HG02981 (cell line): ENCODE measurements at regions not wholly inside any gene's neighbourhood (a gene's known extent, or its start where the extent isn't known, plus 50 kb on each side); places are given as distances from the start of the nearest gene placed in this dataset.

Source experiments
- ATAC-seq: cut with Tn5 transposase; IDR thresholded peaks from one replicate; pipeline ENCODE4 v1.9.1; 2021; ENCODE audit warnings: mild to moderate bottlenecking, moderate library complexity; ENCODE audit not compliant: unreplicated experiment

DNA sequence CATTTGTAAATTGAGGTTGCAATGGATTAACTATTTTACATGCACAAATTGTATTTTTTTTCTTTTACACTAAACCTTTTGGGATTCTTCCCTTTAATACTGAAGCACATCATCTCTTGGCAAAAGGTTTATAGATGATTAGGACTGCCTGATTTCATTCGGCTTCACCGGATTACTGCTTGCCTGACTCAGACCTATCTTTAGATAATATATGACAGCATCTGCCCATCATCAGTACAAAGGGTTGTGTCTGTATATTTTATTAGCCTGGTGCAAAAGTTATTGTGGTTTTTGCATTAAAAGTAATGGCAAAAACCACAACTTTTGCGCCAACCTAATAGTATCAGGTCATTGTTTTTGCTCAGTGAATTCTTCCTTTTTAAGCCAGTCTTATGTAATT is 316.2 kb upstream of the HTR2A start:
- ATAC-seq: no peak

DNA sequence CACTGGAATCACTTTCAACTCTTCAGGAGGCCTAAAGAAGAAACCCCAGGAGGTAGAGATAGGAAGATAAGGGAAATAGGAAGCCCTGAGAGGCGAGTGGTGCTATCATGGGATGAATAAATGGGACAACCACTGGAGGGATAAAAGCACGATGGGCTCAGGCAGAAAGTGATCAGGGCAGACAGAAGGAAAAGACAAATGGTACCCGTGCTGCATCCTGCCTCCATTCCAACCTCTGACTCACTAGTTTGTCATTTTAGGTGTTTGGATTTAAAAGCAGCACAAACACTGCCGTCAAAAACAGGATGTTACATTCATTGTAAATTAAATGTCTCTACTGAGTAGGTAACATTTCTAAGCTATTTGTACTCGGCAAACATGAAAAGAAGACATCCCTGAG is 314.3 kb upstream of the HTR2A start:
- ATAC-seq: no peak

DNA sequence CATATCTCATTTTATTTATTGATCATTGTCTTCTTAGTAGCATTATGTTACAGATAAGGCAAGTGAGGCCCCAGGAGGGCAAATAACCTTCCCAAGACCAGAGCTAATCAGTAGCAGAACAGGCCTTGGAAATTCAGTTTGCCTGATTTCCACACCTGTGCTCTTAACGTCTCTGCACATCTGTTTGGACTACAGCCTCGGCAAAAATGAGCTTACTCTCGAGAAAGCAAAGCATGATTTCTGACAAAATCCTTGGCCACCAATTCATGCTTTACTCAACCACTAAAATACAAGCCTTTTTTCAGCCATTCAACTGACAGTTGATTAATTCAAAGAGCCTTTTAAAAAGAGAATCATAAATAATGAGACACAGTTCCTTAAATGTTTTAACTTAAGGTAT is 309.3 kb upstream of the HTR2A start:
- ATAC-seq: no peak

DNA sequence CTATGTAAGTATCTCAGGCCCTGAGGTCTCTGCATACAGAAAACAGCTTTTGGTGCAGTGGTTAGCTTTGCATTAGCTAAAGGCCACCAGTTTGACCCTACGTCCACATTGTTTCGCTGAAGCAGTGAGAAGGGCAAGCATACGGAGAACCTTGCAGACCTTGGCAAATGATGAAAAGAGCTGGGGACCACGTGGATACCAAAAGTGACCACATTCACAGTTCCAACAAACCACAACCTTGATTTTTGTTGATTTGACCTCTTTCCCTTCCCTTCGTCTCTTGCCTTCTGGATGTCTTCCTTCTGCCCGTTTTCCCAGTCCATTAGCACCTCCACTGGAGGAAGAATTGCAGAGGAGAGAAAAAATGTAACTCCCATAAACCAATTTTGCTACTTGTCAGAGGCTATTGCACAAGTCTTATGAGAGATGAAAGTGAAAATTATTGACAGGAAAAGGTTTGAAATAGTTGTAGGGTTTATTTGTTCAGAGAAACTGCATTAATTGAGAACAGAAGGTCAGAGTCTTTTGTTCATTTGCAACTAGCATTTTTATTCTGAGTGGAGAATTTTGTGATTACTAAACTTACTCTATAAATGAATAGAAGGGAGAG is 293.9 kb upstream of the HTR2A start:
- no peak for ATAC-seq

DNA sequence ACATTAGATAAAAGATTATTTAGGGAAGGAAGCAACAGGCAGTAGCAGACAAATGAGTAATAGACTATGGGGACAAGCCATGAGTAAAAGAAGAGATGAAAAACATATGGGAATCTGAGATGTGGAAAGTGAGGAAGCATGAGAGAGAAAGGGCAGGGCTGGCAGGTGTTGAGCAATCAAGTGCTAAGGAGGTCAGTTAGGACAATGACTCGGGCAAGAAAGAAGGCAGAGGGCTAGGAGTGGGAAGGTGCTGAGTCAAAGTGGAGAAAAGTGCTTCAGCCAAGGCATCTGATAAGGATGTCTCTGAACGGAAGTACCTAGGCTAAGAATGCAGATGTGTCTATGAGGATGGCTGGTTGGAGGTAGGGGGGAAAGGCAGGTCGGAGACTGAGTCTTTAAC is 291.9 kb upstream of the HTR2A start:
- ATAC-seq: no peak

DNA sequence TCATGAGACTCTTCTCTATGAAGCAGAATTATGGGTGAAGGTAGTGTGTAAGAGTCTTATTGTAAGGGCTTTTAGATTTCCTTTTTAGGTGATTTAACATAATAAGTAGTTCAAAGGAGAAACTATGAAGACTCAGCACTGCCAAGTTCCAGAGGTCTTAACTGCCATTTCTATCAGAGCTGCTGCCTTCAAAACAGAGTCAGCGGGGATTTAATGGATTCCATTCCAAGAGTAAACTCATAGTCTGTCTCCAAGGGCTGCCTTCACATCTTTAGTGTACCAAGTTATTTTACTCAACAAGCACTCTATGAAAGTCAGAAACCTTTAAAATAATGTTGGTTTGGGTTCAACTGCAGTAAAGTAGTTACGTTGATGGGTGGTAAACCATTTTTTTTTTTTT is 289.6 kb upstream of the HTR2A start:
- ATAC-seq: no peak

DNA sequence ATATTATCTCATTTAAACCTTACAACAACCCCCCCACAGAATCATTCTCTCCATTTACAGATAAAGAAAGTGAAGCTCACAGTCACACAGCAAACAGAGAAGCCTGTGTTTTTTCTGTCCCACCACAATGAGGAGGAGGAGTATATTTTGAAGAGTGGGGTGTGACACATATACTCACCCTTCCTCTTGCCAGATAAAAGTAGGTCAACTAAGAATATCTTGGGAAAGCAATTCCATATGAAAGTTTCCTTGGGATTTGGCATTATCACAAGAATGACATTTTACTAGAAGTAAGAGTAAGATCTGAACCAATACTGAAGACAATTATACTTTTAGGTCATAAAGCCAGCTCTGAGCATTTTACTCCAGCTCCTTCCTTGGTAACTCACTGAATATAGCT is 287.5 kb upstream of the HTR2A start:
- no peak for ATAC-seq

DNA sequence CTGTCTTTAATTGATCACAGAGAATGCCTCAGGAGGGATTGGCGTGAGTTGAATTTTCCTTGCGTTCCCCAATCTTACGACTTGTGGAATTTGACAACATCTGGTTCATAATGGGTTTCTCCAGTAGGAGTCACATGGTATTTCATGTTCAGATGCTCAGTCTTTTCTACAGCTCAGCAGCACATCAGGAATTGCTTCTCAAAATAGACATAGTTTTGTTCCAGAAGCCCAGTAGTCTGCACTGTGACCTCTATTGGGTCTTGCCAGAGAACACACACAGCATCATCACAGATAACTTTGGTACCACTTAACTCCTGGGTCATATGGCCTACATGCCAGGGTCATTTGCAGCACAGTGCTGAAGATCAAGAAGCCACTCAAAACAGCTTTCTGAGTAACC is 282.5 kb upstream of the HTR2A start:
- no peak for ATAC-seq

DNA sequence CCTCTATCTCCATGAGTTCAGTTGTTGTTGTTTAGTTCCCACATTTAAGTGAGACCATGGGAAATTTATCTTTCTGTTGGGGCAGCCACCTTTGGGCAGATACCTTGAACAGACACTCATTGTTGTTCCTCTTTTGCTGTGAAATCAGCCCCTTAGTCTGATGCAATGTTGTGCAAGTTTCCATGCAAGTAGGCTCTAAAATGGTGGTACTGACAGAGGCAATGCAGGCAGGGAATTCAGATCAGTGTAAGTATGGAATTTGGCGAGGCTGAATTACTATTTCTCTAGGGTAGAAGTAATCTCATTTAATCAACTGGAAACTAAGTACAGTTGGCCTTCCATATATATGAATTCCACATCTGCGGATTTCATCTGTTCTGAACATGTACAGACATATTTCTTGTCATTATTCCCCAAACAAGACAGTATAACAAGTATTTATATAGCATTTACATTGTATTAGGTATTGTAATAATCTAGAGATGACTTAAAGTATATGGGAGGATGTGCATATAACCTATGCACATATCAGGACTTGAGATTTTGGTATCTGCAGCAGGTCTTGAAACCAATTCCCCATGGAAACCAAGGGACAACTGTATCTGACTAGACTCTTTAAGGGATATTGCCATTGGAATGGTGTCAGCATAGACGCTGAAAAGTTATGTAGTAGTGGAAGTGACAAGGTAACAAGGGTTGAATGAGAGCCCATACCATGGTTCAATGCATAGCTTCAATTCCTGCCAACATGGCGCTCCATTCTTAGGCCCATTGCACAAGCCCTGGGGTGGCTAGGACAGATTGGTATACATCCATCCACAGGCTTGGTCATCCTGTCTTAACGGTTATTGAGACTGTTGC is 281.5 kb upstream of the HTR2A start:
- no peak for ATAC-seq

DNA sequence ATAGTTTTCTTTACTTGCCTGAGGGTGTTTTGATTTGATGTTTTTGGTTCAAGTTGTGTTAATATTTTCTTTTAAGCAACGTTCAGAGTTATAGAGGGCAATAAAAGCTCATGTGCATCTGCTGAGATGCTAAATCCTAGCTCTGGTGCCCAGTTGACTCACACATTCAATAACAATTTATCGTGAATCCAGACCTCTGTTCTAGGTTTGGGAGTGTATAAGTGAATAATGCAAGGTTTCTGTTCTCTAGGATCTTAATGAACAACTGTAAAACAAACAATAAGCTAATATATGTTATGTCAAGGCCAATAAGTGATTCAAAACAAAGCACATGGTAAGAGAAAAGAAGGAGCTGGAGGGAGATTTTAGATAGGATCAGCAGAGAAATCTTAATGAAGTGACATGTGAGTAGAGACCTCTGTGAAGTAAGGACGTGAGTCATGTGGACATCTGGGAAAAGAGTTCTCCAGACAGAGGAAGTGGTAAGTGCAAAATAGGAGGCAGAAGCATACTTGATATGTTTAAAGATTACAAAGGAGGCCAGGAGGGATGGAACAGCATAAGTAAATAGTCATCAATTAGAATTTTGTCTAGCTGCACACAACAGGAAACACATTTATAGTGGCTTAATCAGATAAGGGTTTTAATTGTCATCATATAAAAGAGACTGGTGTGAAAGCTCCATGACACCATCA is 278.5 kb upstream of the HTR2A start:
- ATAC-seq: no peak

DNA sequence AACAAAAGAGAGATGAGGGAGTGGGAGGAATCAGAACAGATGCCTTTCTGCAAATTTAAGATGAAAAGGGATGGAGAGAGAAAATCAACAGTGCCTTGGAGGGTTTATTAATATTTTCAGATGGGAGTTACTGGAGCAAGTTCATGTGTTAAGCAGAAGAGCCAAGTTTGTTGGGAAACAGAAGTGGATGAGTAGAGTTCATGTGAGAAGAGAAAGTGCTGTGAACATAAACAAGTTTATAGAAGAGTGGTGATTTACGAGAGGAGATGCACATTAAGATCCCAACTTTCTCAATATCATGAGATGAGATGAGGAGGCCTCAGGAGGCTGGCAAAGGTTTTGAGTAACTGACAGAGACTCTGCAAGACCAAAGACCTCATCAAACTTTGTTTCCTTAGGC is 274.1 kb upstream of the HTR2A start:
- ATAC-seq: no peak

DNA sequence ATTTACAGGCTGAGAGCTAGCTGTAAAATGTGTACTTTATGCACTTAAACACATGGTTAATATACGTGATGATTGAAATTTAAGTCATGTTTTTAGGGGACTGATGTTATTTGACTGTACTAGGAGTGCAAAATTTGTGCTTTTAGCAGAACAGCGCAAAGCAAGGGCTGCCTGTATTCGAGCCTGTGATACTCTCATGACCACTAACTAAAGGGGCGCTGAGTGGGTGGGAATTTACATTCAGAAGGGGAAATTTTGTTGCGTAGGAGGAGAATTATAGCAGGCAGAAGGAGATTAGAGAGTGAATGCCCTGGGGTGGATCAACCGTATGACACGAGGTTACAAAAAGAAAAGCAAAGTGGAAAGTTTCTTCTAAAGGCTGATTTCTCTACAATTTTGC is 271.8 kb upstream of the HTR2A start:
- no peak for ATAC-seq

DNA sequence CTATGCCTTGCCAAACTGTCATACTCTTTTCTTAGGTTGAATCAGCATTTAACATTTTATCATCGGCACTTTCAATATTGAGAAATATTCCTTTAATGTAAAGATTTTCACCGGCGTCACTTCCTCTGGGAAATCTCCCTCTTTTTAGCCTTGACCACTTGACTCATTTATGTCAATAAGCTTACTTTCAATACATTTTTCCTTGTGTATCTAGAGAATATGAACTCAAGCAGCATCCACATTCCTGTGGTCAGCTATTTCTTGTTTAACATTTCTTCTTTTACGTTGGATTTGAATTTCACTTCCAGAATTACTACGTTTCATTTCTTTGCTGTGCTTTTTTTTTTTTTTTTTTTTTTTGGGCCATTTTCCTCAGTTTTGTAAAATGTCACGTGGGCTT is 271.2 kb upstream of the HTR2A start:
- ATAC-seq: no peak

DNA sequence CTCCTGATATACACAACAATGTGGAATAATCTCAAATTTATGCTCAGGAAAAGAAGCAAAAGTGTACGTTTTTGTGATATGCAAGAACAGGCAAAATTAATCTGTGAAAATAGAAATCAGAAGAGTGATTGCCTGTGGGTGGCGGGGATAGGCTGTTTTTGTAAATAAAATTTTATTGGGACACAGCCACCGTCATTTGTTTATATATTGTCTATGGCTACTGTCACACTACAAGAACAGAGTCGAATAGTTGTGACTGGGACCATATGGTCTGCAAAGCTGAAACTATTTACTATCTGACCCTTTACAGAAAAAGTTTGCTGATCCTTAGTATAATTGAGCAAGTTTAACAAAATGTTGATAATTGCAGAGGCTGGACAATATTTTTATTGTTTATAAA is 269.5 kb upstream of the HTR2A start:
- no peak for ATAC-seq

DNA sequence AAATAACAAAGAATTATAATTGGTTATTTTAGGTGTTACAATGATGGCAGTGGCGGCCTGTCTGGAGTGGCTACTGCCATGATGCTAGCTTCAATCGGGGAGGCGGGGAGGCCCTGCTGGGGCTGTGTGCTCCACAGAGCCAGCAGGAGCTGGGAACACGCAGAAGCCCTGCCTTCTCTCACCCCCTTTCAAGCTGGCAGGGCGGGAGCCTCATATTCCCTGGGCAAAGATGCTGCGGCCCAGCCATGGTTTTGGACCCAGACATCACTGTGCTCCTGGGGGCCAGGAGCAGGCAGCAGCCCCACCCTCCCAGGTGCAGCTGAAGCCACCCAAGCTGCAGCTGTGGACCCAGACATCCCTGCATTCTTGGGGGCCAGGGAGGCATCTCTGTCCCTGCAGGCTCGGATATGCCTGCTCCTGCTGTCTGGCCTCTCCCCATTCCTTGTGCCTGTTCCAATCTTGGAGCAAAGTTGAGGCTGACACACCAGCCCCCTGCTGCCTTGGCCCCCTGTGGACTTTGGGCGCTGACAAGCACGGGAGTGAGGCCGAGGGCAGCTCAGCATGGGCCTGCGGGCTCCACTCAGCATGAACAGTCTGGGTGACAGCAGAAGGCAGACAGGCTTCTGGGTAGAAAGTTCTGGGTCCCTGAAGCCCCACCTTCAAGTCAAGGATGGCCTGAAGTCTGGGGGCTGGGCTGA is 263.1 kb upstream of the HTR2A start:
- no peak for ATAC-seq

DNA sequence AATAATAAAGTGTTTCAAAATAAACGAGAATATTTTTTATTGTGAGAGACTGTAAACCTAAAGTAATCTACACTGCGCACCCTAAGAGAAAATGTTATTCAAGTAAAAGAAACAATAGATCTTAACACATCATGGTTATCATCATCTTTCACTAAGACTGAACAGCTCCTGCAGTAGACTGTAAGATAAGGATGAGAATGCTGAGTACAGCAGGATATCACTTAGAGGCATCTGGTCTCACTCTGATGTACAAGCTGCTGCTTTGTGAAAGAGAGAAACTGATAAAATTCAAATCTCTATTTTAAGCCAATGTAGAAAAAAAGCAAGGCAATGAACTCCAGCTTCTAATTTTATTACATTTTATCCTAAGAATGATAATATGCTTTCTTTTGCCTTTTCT is 261.7 kb upstream of the HTR2A start:
- ATAC-seq: no peak

DNA sequence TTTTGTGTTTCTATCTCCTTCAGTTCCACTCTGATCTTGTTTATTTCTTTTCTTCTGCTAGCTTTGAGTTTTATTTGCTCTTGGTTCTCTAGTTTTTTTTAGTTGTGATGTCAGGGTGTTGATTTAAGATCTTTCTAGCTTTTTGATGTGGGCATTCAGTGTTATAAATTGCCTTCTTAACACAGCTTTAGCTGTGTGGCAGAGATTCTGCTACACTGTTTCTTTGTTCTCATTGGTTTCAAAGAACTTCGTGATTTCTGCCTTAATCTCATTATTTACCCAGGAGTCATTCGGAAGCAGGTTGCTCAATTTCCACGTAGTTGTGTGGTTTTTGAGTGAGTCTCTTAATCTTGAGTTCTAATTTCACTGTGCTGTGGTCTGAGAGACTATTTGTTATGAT is 251.7 kb upstream of the HTR2A start:
- no peak for ATAC-seq

DNA sequence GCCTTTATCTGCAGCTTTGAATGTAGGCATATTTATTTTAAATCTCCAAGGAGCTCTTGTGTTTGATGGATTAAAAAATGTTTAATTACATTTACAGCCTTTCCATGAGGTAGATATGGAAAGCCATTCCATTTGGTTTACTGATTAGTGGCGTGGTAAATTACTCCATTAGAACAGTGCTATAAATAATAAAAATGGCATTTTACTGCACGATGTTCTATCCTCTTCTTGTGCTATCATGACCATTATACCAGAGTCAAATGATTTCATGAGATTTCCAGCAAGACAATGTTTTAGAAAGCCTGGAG is 250.9 kb upstream of the HTR2A start:
- ATAC-seq: no peak

DNA sequence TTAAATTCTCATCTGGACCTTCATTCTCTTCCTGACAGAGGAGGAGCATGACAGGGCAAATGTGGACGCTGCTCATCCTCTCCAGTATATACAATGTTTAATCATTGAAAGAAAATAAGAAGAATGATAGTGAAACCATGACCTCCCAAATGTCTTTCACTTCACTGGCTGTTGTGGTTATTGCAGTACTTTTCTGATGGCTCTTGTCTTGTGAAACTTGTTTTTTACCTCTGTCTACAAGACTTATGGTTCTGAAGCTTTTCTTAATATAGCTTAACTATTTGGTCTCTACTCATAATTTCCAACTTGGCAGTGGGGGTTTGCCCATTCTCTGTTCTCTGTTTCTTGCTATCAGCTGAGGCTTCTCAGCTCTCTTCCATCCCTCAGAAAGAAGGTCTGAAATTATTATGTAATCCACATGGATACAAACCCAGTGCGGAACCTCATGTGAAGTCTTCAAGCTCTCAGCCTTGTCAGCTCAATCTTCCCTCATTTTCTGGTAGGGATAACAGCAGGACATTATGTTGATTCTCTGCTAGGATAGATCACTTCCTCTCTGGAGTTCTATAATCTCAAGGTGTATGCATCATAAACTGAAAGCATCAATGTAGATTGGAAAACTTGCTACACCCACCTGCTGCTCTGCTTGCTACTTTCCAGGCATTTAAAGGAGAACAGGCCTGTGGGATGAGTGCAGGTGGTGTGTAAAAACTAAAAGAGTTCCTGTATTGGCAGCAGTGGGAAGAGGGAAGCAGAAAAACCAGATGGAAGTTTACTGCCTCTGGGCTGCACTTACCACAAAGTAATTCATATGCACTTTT is 250.3 kb upstream of the HTR2A start:
- ATAC-seq: peak; percentile 96

DNA sequence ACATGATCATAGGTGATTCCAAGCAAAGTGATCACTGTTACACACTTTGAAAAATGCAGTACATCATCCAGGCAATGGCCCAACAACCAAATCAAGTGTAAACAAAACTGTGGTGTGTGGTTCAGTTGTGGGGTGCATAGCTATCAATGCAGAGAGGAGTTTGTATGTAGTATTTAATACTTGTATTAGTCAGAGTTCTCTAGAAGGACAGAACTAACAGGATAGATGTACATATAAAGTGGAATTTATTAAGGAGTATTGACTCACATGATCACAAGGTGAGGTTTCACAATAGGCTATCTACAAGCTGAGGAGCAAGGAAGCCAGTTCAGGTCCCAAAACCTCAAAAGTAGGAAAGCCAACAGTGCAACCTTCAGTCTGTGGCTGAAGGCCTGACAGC is 249.3 kb upstream of the HTR2A start:
- ATAC-seq: no peak

DNA sequence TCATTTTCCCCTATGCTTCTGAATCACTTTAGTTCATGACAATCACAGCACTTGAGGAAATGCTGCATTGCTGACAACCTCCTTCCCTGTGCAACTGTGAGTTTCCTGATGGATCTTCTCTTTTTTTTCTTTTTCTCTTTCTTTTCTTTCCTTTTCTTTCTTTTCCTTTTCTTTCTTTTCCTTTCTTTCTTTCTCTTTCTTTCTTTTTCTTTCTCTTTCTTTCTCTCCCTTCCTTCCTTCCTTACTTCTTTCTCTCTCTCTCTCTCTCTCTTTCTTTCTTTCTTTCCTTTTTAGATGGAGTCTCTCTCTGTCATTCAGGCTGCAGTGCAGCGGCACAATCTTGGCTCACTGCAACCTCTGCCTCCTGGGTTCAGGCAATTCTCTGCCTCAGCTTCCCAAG is 247.9 kb upstream of the HTR2A start:
- ATAC-seq: no peak
